ENCODE measurements at regions not wholly inside any gene's neighbourhood (a gene's known extent, or its start where the extent isn't known, plus 50 kb on each side); places are given as distances from the start of the nearest gene placed in this dataset.

DNA sequence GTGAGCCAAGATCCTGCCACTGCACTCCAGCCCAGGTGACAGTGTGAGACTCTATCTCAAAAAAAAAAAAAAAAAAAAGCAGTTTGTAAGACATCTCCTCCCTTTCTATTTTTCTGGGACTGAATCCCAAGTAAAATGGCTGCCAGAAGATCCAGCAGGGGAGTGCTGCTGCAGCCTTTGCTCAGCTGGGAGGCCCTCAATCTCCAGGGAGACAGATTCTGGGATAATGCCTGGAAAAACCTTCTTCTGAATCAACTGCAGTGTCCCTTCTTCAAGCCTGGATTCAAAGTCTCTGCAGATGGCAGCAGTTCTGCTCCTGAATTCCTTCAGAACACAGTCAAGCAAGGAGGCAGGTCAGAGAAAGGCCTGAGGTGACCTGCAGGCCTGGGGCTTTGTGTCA is 191.0 kb upstream of the NRIP1 start:
- no peak for DNase-seq (ENCODE audit: low spot score)
- Histone ChIP-seq H3K4me3 (no peak overlapping the region), H3K27ac (no peak overlapping the region)
- TF ChIP-seq, protein P1, sequence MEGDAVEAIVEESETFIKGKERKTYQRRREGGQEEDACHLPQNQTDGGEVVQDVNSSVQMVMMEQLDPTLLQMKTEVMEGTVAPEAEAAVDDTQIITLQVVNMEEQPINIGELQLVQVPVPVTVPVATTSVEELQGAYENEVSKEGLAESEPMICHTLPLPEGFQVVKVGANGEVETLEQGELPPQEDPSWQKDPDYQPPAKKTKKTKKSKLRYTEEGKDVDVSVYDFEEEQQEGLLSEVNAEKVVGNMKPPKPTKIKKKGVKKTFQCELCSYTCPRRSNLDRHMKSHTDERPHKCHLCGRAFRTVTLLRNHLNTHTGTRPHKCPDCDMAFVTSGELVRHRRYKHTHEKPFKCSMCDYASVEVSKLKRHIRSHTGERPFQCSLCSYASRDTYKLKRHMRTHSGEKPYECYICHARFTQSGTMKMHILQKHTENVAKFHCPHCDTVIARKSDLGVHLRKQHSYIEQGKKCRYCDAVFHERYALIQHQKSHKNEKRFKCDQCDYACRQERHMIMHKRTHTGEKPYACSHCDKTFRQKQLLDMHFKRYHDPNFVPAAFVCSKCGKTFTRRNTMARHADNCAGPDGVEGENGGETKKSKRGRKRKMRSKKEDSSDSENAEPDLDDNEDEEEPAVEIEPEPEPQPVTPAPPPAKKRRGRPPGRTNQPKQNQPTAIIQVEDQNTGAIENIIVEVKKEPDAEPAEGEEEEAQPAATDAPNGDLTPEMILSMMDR (IDR thresholded peaks at IDR 0.05) = no peak

GRCh38 chr21:15256996-15257395 is 192.2 kb upstream of the NRIP1 start:
- Histone ChIP-seq H3K27ac (no peak overlapping the region), H3K4me3 (no peak overlapping the region)
- TF ChIP-seq, protein P1 (IDR thresholded peaks at IDR 0.05) = no peak
- DNase-seq (ENCODE audit: low spot score) = no peak

DNA sequence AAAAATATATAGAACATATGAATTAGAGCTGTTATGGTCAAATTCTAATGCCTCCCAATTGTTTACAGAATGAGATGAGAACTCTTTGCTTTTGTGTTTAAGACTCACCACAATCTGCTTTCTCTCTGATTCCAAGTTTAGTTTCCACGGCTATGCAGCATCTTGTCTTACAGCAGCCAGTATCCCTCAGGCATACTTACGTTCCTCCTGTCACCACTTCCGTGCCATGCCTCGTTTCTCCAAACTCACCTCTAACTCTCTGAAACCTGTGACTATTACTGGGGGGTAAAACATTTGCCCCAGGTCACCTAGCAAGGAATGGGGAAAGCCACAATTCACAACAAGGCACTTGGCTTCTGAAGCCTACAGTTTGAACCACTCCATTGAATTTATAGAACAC is 192.8 kb upstream of the NRIP1 start:
- no peak overlapping the region for H3K4me3 ChIP-seq
- TF ChIP-seq, protein P1 (IDR thresholded peaks at IDR 0.05) = no peak
- no peak overlapping the region for H3K27ac ChIP-seq
- no peak for DNase-seq (ENCODE audit: low spot score)

GRCh38 chr21:15259824-15260223 is 195.0 kb upstream of the NRIP1 start:
- TF ChIP-seq, protein P1 (IDR thresholded peaks at IDR 0.05) = no peak
- Histone ChIP-seq H3K4me3 (no peak overlapping the region), H3K27ac (no peak overlapping the region)
- DNase-seq (ENCODE audit: low spot score) = no peak

DNA sequence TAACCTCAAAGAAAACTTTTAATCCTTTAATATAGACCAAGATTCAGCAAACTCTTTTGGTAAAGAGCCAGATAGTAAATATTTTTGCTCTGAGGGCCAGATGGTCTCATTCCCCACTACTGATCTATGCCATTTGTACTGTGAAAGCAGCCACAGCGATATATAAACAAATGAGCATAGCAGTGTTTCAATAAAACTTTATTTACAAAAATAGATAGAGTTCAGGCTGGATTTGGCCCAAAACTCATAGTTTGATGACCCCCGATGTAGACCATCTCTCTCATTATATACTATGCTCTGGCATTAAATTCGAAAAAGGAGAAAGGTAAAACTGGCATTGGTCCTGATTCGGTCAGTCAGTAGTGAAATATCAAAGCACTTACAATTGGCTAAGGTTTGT is 195.8 kb upstream of the NRIP1 start:
- no peak overlapping the region for H3K27ac ChIP-seq
- DNase-seq (ENCODE audit: low spot score) = no peak
- TF ChIP-seq, protein P1 (IDR thresholded peaks at IDR 0.05) = no peak
- H3K4me3 ChIP-seq = no peak overlapping the region

DNA sequence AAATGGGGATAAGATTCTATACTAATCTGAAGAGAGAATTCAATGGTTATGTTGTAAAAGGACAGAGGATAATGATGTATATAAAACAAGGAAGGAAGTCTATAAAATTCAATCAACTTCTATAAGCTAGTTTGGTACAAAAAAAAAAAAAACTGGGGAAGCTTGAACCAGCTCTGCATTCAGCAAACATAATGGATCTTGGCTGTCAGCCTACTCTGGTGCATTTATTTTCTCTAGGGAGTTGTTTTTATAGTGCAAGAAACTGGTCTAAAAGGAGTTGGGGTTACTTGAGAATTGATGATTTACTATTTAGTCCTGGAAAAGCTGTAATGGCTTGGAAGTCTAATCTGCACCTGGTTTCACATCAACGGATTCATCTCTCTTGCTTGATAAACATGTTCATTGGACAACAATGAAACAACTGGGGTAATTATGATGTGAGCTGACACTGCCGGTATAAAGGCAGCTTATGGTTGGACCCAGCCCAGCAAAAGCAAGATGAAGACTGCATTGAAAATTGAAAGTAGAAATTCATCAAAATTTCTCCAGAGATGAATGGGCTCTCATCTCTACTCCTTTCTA is 199.4 kb upstream of the NRIP1 start:
- H3K4me3 ChIP-seq = no peak overlapping the region
- no peak overlapping the region for H3K27ac ChIP-seq
- DNase-seq (ENCODE audit: low spot score) = no peak
- TF ChIP-seq, protein P1 (IDR thresholded peaks at IDR 0.05) = no peak

DNA sequence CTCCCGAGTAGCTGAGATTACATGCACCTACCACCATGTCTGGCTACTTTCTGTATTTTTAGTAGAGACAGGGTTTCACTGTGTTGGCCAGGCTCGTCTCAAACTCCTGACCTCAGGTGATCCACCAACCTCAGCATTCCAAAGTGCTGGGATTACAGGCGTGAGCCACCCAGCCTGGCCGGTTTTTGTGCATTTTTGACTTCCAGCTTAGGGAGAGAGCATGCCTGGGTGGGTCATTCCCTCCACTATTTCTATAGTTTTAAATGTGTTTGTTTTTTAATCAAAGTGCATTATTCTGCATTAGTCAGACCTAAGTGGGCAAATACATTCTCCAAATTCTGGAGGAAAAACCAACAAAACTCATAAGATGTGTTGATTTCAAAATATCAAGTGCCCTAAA is 207.4 kb upstream of the NRIP1 start:
- no peak for DNase-seq (ENCODE audit: low spot score)
- TF ChIP-seq, protein P1 (IDR thresholded peaks at IDR 0.05) = no peak
- no peak overlapping the region for H3K4me3 ChIP-seq
- H3K27ac ChIP-seq = no peak overlapping the region

Measured in coronary artery (tissue), 2 donors.